T-cell (primary cell): ENCODE measurements at regions not wholly inside any gene's neighbourhood (a gene's known extent, or its start where the extent isn't known, plus 50 kb on each side); places are given as distances from the start of the nearest gene placed in this dataset.

Experiments
- ATAC-seq, 4 experiments: fragments of 200-7000 bp in 3 of 4; fragments of 150-1000 bp in 1 of 4; cut with Tn5 transposase; replicated peaks in 1 of 4; 1 replicate in 3 of 4; 2 replicates in 1 of 4; pipeline ENCODE4 v1.10.0; 2021; ENCODE audit warnings: moderate library complexity in 3 of 4, mild to moderate bottlenecking in 2 of 4, moderate number of reproducible peaks in 1 of 4
- CTCF ChIA-PET, 2 donors: fragments of 300-600 bp; sonication (Branson Sonifier 250); formaldehyde crosslinking; loops; one replicate each; lab custom pipeline; 2022; ENCODE audit warnings: antibody characterized with exemption in 2 of 2; lab: Charles Lee
- POLR2A ChIA-PET, 2 donors: fragments of 300-600 bp; sonication (Branson Sonifier 250); formaldehyde crosslinking; loops; one replicate each; lab custom pipeline; 2022; ENCODE audit warnings: antibody characterized with exemption in 2 of 2; lab: Charles Lee
- DNase-seq, 35 experiments: peaks; one replicate each; pipeline versions ENCODE4 v3.0.0 to v3.0.0-alpha.2; 2013 to 2023
- H3K27ac ChIP-seq: one replicate; pipeline ENCODE4 v1.5.1; 2013; ENCODE audit warnings: low read length
- H3K27me3 ChIP-seq, 2 experiments: replicated peaks in 1 of 2; 1 replicate in 1 of 2; 2 replicates in 1 of 2; pipeline versions ENCODE4 v1.6.1 to v1.7.0; 2013; ENCODE audit warnings: low read length in 1 of 2, mixed read lengths in 1 of 2; ENCODE audit not compliant: control insufficient read depth in 2 of 2, insufficient read depth in 2 of 2; ENCODE audit errors: extremely low read depth in 1 of 2
- H3K36me3 ChIP-seq, 2 donors: 1 replicate in 1 of 2; 2 replicates in 1 of 2; pipeline versions ENCODE4 v1.6.1 to v1.7.0; 2013; ENCODE audit warnings: low read length in 1 of 2; ENCODE audit not compliant: control insufficient read depth in 2 of 2, insufficient read depth in 1 of 2; ENCODE audit errors: extremely low read depth in 1 of 2
- H3K4me1 ChIP-seq, 2 experiments: 1 replicate in 1 of 2; 2 replicates in 1 of 2; pipeline versions ENCODE4 v1.6.1 to v1.7.0; 2013; ENCODE audit warnings: low read length in 2 of 2, mixed read lengths in 1 of 2; ENCODE audit not compliant: insufficient read depth in 2 of 2, control insufficient read depth in 1 of 2; ENCODE audit errors: extremely low read depth in 1 of 2
- H3K4me3 ChIP-seq, 2 donors: 1 replicate in 1 of 2; 2 replicates in 1 of 2; pipeline versions ENCODE4 v1.5.1 to v1.7.0; 2013; ENCODE audit warnings: mild to moderate bottlenecking in 2 of 2, low read length in 1 of 2, moderate library complexity in 1 of 2; ENCODE audit not compliant: control insufficient read depth in 1 of 2; ENCODE audit errors: extremely low read depth in 1 of 2
- H3K9me3 ChIP-seq: 2 replicates; pipeline ENCODE4 v1.7.0; 2013
- H3K27ac Mint-ChIP-seq, 2 donors: one replicate each; pipeline ENCODE4 v1.8.0; 2020 to 2021; ENCODE audit warnings: mild to moderate bottlenecking in 2 of 2, mixed read lengths in 2 of 2
- H3K27me3 Mint-ChIP-seq, 2 donors: one replicate each; pipeline ENCODE4 v1.8.0; 2021 to 2022; ENCODE audit warnings: mixed read lengths in 2 of 2
- H3K36me3 Mint-ChIP-seq: one replicate; pipeline ENCODE4 v1.8.0; 2021; ENCODE audit warnings: mixed read lengths
- H3K4me1 Mint-ChIP-seq, 3 donors: one replicate each; pipeline ENCODE4 v1.8.0; 2020 to 2022; ENCODE audit warnings: mixed read lengths in 3 of 3, mild to moderate bottlenecking in 1 of 3
- H3K4me3 Mint-ChIP-seq, 3 donors: one replicate each; pipeline ENCODE4 v1.8.0; 2020 to 2022; ENCODE audit warnings: mild to moderate bottlenecking in 3 of 3, mixed read lengths in 3 of 3, moderate library complexity in 3 of 3
- H3K9me3 Mint-ChIP-seq, 3 donors: one replicate each; pipeline ENCODE4 v1.8.0; 2020 to 2022; ENCODE audit warnings: mixed read lengths in 3 of 3
- WGBS: methylation state at CpG from one replicate; pipeline ENCODE4 v1.1.5; 2013; ENCODE audit warnings: missing lambda C conversion rate; ENCODE audit not compliant: insufficient coverage; 5-methylcytosine and 5-hydroxymethylcytosine counted together

GRCh38 chr2:176560296-176560695 lies 291.1 kb downstream of the MTX2 start:
- H3K4me3 Mint-ChIP-seq: no peak overlapping the region
- no peak for ATAC-seq
- POLR2A ChIA-PET: no interaction called here
- DNase-seq: no peak
- no CpG with 5 or more reads among the region's 2 CpGs for WGBS
- no peak overlapping the region for H3K27ac Mint-ChIP-seq
- no peaks in the 10 kb centered on the region for H3K36me3 Mint-ChIP-seq
- CTCF ChIA-PET: no interaction called here
- Histone ChIP-seq H3K4me3 (no peak overlapping the region), H3K27ac (no peak overlapping the region), H3K9me3 (no peaks in the 10 kb centered on the region), H3K36me3 (no peaks in the 10 kb centered on the region), H3K27me3 (peaks cover 4 to 19% of the 10 kb centered on the region in 2 experiments), H3K4me1 (no peaks in the 10 kb centered on the region)
- no peaks in the 10 kb centered on the region for H3K9me3 Mint-ChIP-seq
- peaks cover 57 to 65% of the 10 kb centered on the region in 2 donors for H3K27me3 Mint-ChIP-seq
- no peaks in the 10 kb centered on the region for H3K4me1 Mint-ChIP-seq

GRCh38 chr2:176561706-176562105 lies 292.5 kb downstream of the MTX2 start:
- H3K9me3 Mint-ChIP-seq: no peaks in the 10 kb centered on the region
- no peaks in the 10 kb centered on the region for H3K36me3 Mint-ChIP-seq
- no peaks in the 10 kb centered on the region for H3K4me1 Mint-ChIP-seq
- ChIA-PET POLR2A (no interaction called here), CTCF (interaction anchor here (0.7 to 1.0 kb wide), 2 partner anchors 9 to 36 kb away, joined by 3 read pairs; no protein-coding TSS in a partner anchor)
- no peak overlapping the region for H3K4me3 Mint-ChIP-seq
- no peaks in the 10 kb centered on the region for H3K9me3 ChIP-seq
- H3K4me3 ChIP-seq: no peak overlapping the region
- H3K36me3 ChIP-seq: no peaks in the 10 kb centered on the region
- WGBS: 56% methylated on average over 4 of the region's 4 CpGs
- ATAC-seq (no peak), DNase-seq (no peak)
- H3K27me3 ChIP-seq: peaks cover 4 to 22% of the 10 kb centered on the region in 2 experiments
- peaks cover 50 to 56% of the 10 kb centered on the region in 2 donors for H3K27me3 Mint-ChIP-seq
- H3K27ac ChIP-seq: no peak overlapping the region
- H3K4me1 ChIP-seq: no peaks in the 10 kb centered on the region
- no peak overlapping the region for H3K27ac Mint-ChIP-seq

- no peak overlapping the region for H3K4me3 Mint-ChIP-seq
Observed at GRCh38 chr2:176562359-176563078, 293.3 kb downstream of the MTX2 start.

GRCh38 chr2:176565641-176566323 lies 296.5 kb downstream of the MTX2 start:
- ATAC-seq (no peak), DNase-seq (no peak)
- ChIA-PET CTCF (interaction anchor here in 1 of 2 donors (0.7 kb wide), 1 partner anchor 877 kb away, joined by 3 read pairs; no protein-coding TSS in a partner anchor), POLR2A (no interaction called here)
- H3K4me1 ChIP-seq: no peaks in the 10 kb centered on the region
- Mint-ChIP-seq H3K4me1 (no peaks in the 10 kb centered on the region), H3K9me3 (no peaks in the 10 kb centered on the region), H3K36me3 (no peaks in the 10 kb centered on the region), H3K27ac (no peak overlapping the region), H3K4me3 (no peak overlapping the region), H3K27me3 (peaks cover 35 to 43% of the 10 kb centered on the region in 2 donors)
- no peaks in the 10 kb centered on the region for H3K9me3 ChIP-seq
- H3K4me3 ChIP-seq: no peak overlapping the region
- H3K36me3 ChIP-seq: no peaks in the 10 kb centered on the region
- WGBS: 72% methylated on average over 8 of the region's 18 CpGs
- H3K27me3 ChIP-seq: peaks cover 0 to 13% of the 10 kb centered on the region in 2 experiments
- no peak overlapping the region for H3K27ac ChIP-seq

More at GRCh38 chr2:176562359-176563078, 293.3 kb downstream of the MTX2 start:
- no peak overlapping the region for H3K4me3 ChIP-seq
- no peaks in the 10 kb centered on the region for H3K36me3 Mint-ChIP-seq
- no peaks in the 10 kb centered on the region for H3K9me3 ChIP-seq
- WGBS: 88% methylated on average over 3 of the region's 4 CpGs
- no peaks in the 10 kb centered on the region for H3K4me1 Mint-ChIP-seq
- H3K36me3 ChIP-seq: no peaks in the 10 kb centered on the region
- POLR2A ChIA-PET: no interaction called here
- DNase-seq (no peak), ATAC-seq (no peak)
- no peaks in the 10 kb centered on the region for H3K9me3 Mint-ChIP-seq
- H3K4me1 ChIP-seq: no peaks in the 10 kb centered on the region
- peaks cover 43 to 50% of the 10 kb centered on the region in 2 donors for H3K27me3 Mint-ChIP-seq
- no peak overlapping the region for H3K27ac ChIP-seq
- H3K27ac Mint-ChIP-seq: no peak overlapping the region
- peaks cover 4 to 19% of the 10 kb centered on the region in 2 experiments for H3K27me3 ChIP-seq
- CTCF ChIA-PET: interaction anchor here in 1 of 2 donors (1.0 kb wide), 1 partner anchor 10 kb away, joined by 3 read pairs; no protein-coding TSS in a partner anchor

- peaks cover 33 to 36% of the 10 kb centered on the region in 2 donors for H3K27me3 Mint-ChIP-seq
- H3K27ac Mint-ChIP-seq: no peak overlapping the region
- Histone ChIP-seq H3K36me3 (no peaks in the 10 kb centered on the region), H3K9me3 (no peaks in the 10 kb centered on the region), H3K4me1 (no peaks in the 10 kb centered on the region), H3K27ac (no peak overlapping the region), H3K27me3 (peaks cover 0 to 13% of the 10 kb centered on the region in 2 experiments), H3K4me3 (no peak overlapping the region)
- ATAC-seq (no peak), DNase-seq (no peak)
- ChIA-PET POLR2A (no interaction called here), CTCF (interaction anchor here in 1 of 2 donors (0.6 to 0.7 kb wide), 2 partner anchors 17 to 878 kb away, joined by 3 read pairs; no protein-coding TSS in a partner anchor)
- no peak overlapping the region for H3K4me3 Mint-ChIP-seq
- WGBS: no CpG with 5 or more reads among the region's 1 CpG
- H3K4me1 Mint-ChIP-seq: no peaks in the 10 kb centered on the region
- no peaks in the 10 kb centered on the region for H3K9me3 Mint-ChIP-seq
- no peaks in the 10 kb centered on the region for H3K36me3 Mint-ChIP-seq
Observed at GRCh38 chr2:176566496-176566895, 297.3 kb downstream of the MTX2 start.

GRCh38 chr2:176566961-176567360 lies 297.7 kb downstream of the MTX2 start:
- no peak overlapping the region for H3K4me3 Mint-ChIP-seq
- no peak for DNase-seq
- Histone ChIP-seq H3K4me3 (no peak overlapping the region), H3K36me3 (no peaks in the 10 kb centered on the region), H3K9me3 (no peaks in the 10 kb centered on the region), H3K27me3 (peaks cover 0 to 13% of the 10 kb centered on the region in 2 experiments), H3K27ac (no peak overlapping the region), H3K4me1 (no peaks in the 10 kb centered on the region)
- no peaks in the 10 kb centered on the region for H3K4me1 Mint-ChIP-seq
- ChIA-PET CTCF (interaction anchor here in 1 of 2 donors (0.6 kb wide), 1 partner anchor 16 kb away, joined by 3 read pairs; no protein-coding TSS in a partner anchor), POLR2A (no interaction called here)
- peaks cover 32 to 34% of the 10 kb centered on the region in 2 donors for H3K27me3 Mint-ChIP-seq
- no peaks in the 10 kb centered on the region for H3K9me3 Mint-ChIP-seq
- no peaks in the 10 kb centered on the region for H3K36me3 Mint-ChIP-seq
- no peak overlapping the region for H3K27ac Mint-ChIP-seq
- ATAC-seq: no peak
